ENCODE measurements at regions not wholly inside any gene's neighbourhood (a gene's known extent, or its start where the extent isn't known, plus 50 kb on each side); places are given as distances from the start of the nearest gene placed in this dataset.

DNA sequence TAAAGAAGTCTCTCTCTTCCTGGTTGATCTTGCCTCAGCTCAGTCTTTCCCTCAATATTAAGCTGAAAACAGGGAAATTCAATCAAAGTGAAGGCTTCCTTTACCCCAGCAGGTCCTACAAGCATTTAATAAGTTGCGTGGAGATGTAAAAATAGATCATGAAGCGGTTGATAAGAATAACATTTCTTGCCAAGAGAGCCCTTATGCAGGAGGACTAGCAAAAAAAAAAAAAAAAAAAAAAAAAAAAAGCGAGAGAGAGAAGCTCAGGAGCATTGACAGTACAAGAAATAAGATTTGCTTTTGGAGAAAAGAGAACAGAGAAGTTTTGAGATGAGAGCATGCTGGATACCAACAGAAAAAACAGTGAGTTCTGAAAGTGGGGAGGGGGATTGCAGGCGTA is 112.2 kb upstream of the CLMP start (continued):
- TF ChIP-seq MTA3 (CRISPR knock-in tag; IDR thresholded peaks at IDR 0.05), result no peak

DNA sequence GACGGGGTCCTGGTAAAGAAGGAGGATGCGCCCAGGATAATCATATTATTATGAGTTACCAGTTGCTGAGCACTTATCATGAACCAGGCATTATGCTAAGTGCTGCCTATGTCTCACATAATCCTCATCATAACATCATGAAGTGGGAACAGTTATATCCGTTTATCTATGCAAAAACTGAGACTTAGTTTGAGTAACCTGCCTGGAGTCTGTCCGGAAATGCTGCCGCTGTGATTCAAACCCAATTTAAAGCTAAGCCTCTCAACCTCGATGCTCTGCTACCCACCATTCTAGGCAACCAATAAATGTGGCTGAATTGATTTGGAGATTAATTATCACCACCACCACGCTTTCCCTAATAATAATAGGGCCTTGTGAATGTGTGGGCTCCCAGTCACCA is 111.5 kb upstream of the CLMP start:
- Histone ChIP-seq H3K9ac (ENCODE audit: insufficient read depth, low read depth, low read length) (no peak overlapping the region), H3K79me2 (ENCODE audit: insufficient read depth, low read length) (no peaks in the 10 kb centered on the region), H3K4me1 (ENCODE audit: insufficient read depth, low read length) (no peaks in the 10 kb centered on the region), H3K9me3 (ENCODE audit: low read length) (no peaks in the 10 kb centered on the region), H3K27me3 (ENCODE audit: control insufficient read depth in 1 of 2, insufficient read depth in 2 of 2, low read length in 2 of 2) (peaks cover 2 to 48% of the 10 kb centered on the region in 2 experiments; a peak in 3 of 5 replicates), H3K4me3 (replicated peaks in 1 of 3; ENCODE audit: insufficient read depth in 1 of 3, low read depth in 2 of 3, low read length in 3 of 3) (no peak overlapping the region), H2AFZ (ENCODE audit: low read length) (no peak overlapping the region), H3K36me3 (replicated peaks in 1 of 2; ENCODE audit: control insufficient read depth in 1 of 2, insufficient read depth in 2 of 2, low read length in 2 of 2) (no peaks in the 10 kb centered on the region), H3K4me2 (ENCODE audit: low read depth, low read length) (no peak overlapping the region), H3K27ac (ENCODE audit: extremely low read length, insufficient read depth, low read length) (no peak overlapping the region), H4K20me1 (ENCODE audit: insufficient read depth, low read length) (no peaks in the 10 kb centered on the region)
- ChIA-PET CTCF (ENCODE audit: low intra/inter-chr PET ratio, low total read pairs) (no interaction called here), POLR2A (no interaction called here)
- intact Hi-C loops (cut with micrococcal nuclease; ENCODE audit: unreplicated experiment) (no loop called here), in situ Hi-C loops (cut with HindIII; ENCODE audit: extremely low pct_ligation_motif_present, low pct_unique_long_range_greater_than_20kb) (no loop called here)
- 2% methylated on average over 4 of the region's 7 CpGs for WGBS (ENCODE audit: low lambda C conversion rate)
- TF ChIP-seq TCF7 (IDR thresholded peaks at IDR 0.05; ENCODE audit: low read depth) (no peak), SKIL (CRISPR knock-in tag; IDR thresholded peaks at IDR 0.05; ENCODE audit: borderline replicate concordance) (no peak), ZNF773 (CRISPR knock-in tag; IDR thresholded peaks at IDR 0.05; ENCODE audit: borderline replicate concordance) (no peak), ZNF547 (CRISPR knock-in tag; IDR thresholded peaks at IDR 0.05) (no peak), ZNF781 (CRISPR knock-in tag; IDR thresholded peaks at IDR 0.05; ENCODE audit: borderline replicate concordance, not compliant biosample characterization) (no peak)
- BruUV-seq (replicated peaks), result no TSS peak
- FAIRE-seq (no peak), ATAC-seq (no peak), DNase-seq (ENCODE audit: low spot score) (no peak)

All from HepG2 (cell line).